ENCODE measurements at regions not wholly inside any gene's neighbourhood (a gene's known extent, or its start where the extent isn't known, plus 50 kb on each side); places are given as distances from the start of the nearest gene placed in this dataset.
"Not testable (repeated sequence)": the region's sequence is repeated elsewhere in the genome, so short reads cannot be mapped to it uniquely, and the experiment has no call there.

GRCh38 chr2:160826496-160826895 is 332.9 kb upstream of the RBMS1 start:
- no peaks in the 10 kb centered on the region for H3K4me1 ChIP-seq (ENCODE audit: control insufficient read depth in 1 of 2, insufficient read depth in 2 of 2, low read length in 2 of 2)
- no peak overlapping the region for H3K9ac ChIP-seq (ENCODE audit: insufficient read depth, low read length, poor library complexity, severe bottlenecking)
- H2AFZ ChIP-seq (ENCODE audit: insufficient read depth, low read depth, low read length, poor library complexity, severe bottlenecking), result no peak overlapping the region
- Mint-ChIP-seq H3K9me3 (peaks cover 15 to 57% (median 41%) of the 10 kb centered on the region in 7 donors), H3K4me1 (no peaks in the 10 kb centered on the region), H3K36me3 (no peaks in the 10 kb centered on the region), H3K27ac (no peak overlapping the region), H3K27me3 (ENCODE audit: low read depth in 3 of 3) (peaks cover 1 to 3% (median 2%) of the 10 kb centered on the region in 3 donors), H3K4me3 (no peak overlapping the region)
- H3K4me3 ChIP-seq (replicated peaks in 1 of 3; ENCODE audit: low read depth in 2 of 3, low read length in 3 of 3), result no peak overlapping the region
- no peaks in the 10 kb centered on the region for H4K20me1 ChIP-seq (ENCODE audit: insufficient read depth, low read length)
- H3K27ac ChIP-seq (ENCODE audit: low read depth in 1 of 2, low read length in 2 of 2), result no peak overlapping the region
- no peaks in the 10 kb centered on the region for H3K36me3 ChIP-seq (replicated peaks in 1 of 2; ENCODE audit: control insufficient read depth in 1 of 2, insufficient read depth in 2 of 2, low read length in 2 of 2)
- no peaks in the 10 kb centered on the region for H3K79me2 ChIP-seq (ENCODE audit: insufficient read depth, low read length)
- intact Hi-C loops (cut with micrococcal nuclease), result no loop called here
- H3K27me3 ChIP-seq (ENCODE audit: control insufficient read depth in 2 of 2, insufficient read depth in 2 of 2, low read length in 2 of 2), result no peaks in the 10 kb centered on the region
- no peak overlapping the region for H3K4me2 ChIP-seq (replicated peaks; ENCODE audit: extremely low read depth, low read length, poor library complexity, severe bottlenecking)
- H3K9me3 ChIP-seq (replicated peaks in 1 of 2; ENCODE audit: control insufficient read depth in 1 of 2, insufficient read depth in 1 of 2, low read length in 2 of 2), result peaks cover 17 to 29% of the 10 kb centered on the region in 2 donors
- TF ChIP-seq CTCF (IDR thresholded peaks at IDR 0.05), result no peak
- no peak for DNase-seq

GRCh38 chr2:160828076-160828475 is 332.2 kb upstream of the TANK start:
- H3K4me1 Mint-ChIP-seq, result no peaks in the 10 kb centered on the region
- no peaks in the 10 kb centered on the region for H3K36me3 Mint-ChIP-seq
- Histone ChIP-seq H3K27ac (ENCODE audit: low read depth in 1 of 2, low read length in 2 of 2) (no peak overlapping the region), H3K79me2 (ENCODE audit: insufficient read depth, low read length) (no peaks in the 10 kb centered on the region), H2AFZ (ENCODE audit: insufficient read depth, low read depth, low read length, poor library complexity, severe bottlenecking) (no peak overlapping the region), H3K9me3 (replicated peaks in 1 of 2; ENCODE audit: control insufficient read depth in 1 of 2, insufficient read depth in 1 of 2, low read length in 2 of 2) (peaks cover 17 to 29% of the 10 kb centered on the region in 2 donors), H3K36me3 (replicated peaks in 1 of 2; ENCODE audit: control insufficient read depth in 1 of 2, insufficient read depth in 2 of 2, low read length in 2 of 2) (no peaks in the 10 kb centered on the region), H3K4me3 (replicated peaks in 1 of 3; ENCODE audit: low read depth in 2 of 3, low read length in 3 of 3) (no peak overlapping the region), H4K20me1 (ENCODE audit: insufficient read depth, low read length) (no peaks in the 10 kb centered on the region), H3K4me1 (ENCODE audit: control insufficient read depth in 1 of 2, insufficient read depth in 2 of 2, low read length in 2 of 2) (no peaks in the 10 kb centered on the region), H3K27me3 (ENCODE audit: control insufficient read depth in 2 of 2, insufficient read depth in 2 of 2, low read length in 2 of 2) (no peaks in the 10 kb centered on the region), H3K9ac (ENCODE audit: insufficient read depth, low read length, poor library complexity, severe bottlenecking) (no peak overlapping the region), H3K4me2 (replicated peaks; ENCODE audit: extremely low read depth, low read length, poor library complexity, severe bottlenecking) (no peak overlapping the region)
- peaks cover 0 to 3% (median 1%) of the 10 kb centered on the region in 3 donors for H3K27me3 Mint-ChIP-seq (ENCODE audit: low read depth in 3 of 3)
- 100% methylated on average over 2 of the region's 3 CpGs for WGBS (ENCODE audit: insufficient coverage)
- no peak for TF ChIP-seq CTCF (IDR thresholded peaks at IDR 0.05)
- H3K4me3 Mint-ChIP-seq, result no peak overlapping the region
- no peak overlapping the region for H3K27ac Mint-ChIP-seq
- intact Hi-C loops (cut with micrococcal nuclease), result no loop called here
- no peak for DNase-seq
- peaks cover 15 to 52% (median 36%) of the 10 kb centered on the region in 7 donors for H3K9me3 Mint-ChIP-seq

GRCh38 chr2:160832381-160832780 is 327.8 kb upstream of the TANK start:
- H3K4me2 ChIP-seq (replicated peaks; ENCODE audit: extremely low read depth, low read length, poor library complexity, severe bottlenecking); H3K4me3 Mint-ChIP-seq; DNase-seq; H3K9me3 ChIP-seq (replicated peaks in 1 of 2; ENCODE audit: control insufficient read depth in 1 of 2, insufficient read depth in 1 of 2, low read length in 2 of 2); H3K27me3 ChIP-seq (ENCODE audit: control insufficient read depth in 2 of 2, insufficient read depth in 2 of 2, low read length in 2 of 2); H3K4me1 Mint-ChIP-seq; H3K4me1 ChIP-seq (ENCODE audit: control insufficient read depth in 1 of 2, insufficient read depth in 2 of 2, low read length in 2 of 2); intact Hi-C loops (cut with micrococcal nuclease); H3K4me3 ChIP-seq (replicated peaks in 1 of 3; ENCODE audit: low read depth in 2 of 3, low read length in 3 of 3); H3K36me3 Mint-ChIP-seq; H3K27ac ChIP-seq (ENCODE audit: low read depth in 1 of 2, low read length in 2 of 2); H3K9ac ChIP-seq (ENCODE audit: insufficient read depth, low read length, poor library complexity, severe bottlenecking); H2AFZ ChIP-seq (ENCODE audit: insufficient read depth, low read depth, low read length, poor library complexity, severe bottlenecking); H3K36me3 ChIP-seq (replicated peaks in 1 of 2; ENCODE audit: control insufficient read depth in 1 of 2, insufficient read depth in 2 of 2, low read length in 2 of 2); H3K27me3 Mint-ChIP-seq (ENCODE audit: low read depth in 3 of 3); H3K79me2 ChIP-seq (ENCODE audit: insufficient read depth, low read length); H4K20me1 ChIP-seq (ENCODE audit: insufficient read depth, low read length); H3K27ac Mint-ChIP-seq: not testable (repeated sequence)
- whole genome bisulfite sequencing (ENCODE audit: insufficient coverage), result 100% methylated on average over 2 of the region's 5 CpGs
- H3K9me3 Mint-ChIP-seq, result peaks cover 2 to 16% (median 6%) of the 10 kb centered on the region in 7 donors

All from CD14-positive monocyte (primary cell).